ENCODE measurements at regions not wholly inside any gene's neighbourhood (a gene's known extent, or its start where the extent isn't known, plus 50 kb on each side); places are given as distances from the start of the nearest gene placed in this dataset.

GRCh38 chr2:47264686-47265085 is 88.4 kb upstream of the CALM2 start (continued):
- TF ChIP-seq MGA (IDR thresholded peaks at IDR 0.05) (no peak), RFX5 (IDR thresholded peaks at IDR 0.05; ENCODE audit: low read depth, low read length) (no peak), CEBPZ (IDR thresholded peaks at IDR 0.05; ENCODE audit: borderline replicate concordance, low read depth, low read length) (no peak), ZZZ3 (IDR thresholded peaks at IDR 0.05) (no peak), HDGF (IDR thresholded peaks at IDR 0.05) (no peak), RBM25 (IDR thresholded peaks at IDR 0.05; ENCODE audit: low read depth, low read length, severe bottlenecking) (no peak)

Data from K562 (cell line).